ENCODE measurements at regions not wholly inside any gene's neighbourhood (a gene's known extent, or its start where the extent isn't known, plus 50 kb on each side); places are given as distances from the start of the nearest gene placed in this dataset.

DNA sequence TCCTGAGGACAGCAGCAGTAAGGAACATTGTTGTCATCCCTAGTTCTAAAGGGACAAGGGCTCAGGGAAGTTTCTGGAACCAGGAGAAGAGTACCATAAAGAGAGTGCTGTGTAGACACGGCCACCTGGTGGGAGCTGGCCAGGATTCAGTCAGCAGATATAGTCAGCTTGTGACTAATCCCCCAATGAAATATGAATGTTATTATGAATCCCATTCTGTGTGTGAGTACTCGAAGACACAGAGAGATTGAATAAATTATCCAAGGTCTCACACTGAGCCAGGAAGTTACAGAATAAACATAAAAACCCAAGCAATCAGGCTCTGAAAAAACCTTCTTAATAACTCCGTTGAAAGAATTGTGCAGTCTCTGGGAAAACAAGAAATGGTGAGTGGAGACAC lies 1359.5 kb downstream of the AACS start:
- no peak overlapping the region for H2BK20ac ChIP-seq (ENCODE audit: low read depth, low read length, poor library complexity, severe bottlenecking)
- DNase-seq = no peak

More for the DNA sequence above, 1359.5 kb downstream of the AACS start:
- Histone ChIP-seq H3K23ac (ENCODE audit: insufficient read length, low read depth, low read length) (no peak overlapping the region), H2BK15ac (ENCODE audit: low read depth, low read length) (no peak overlapping the region), H2AFZ (ENCODE audit: low read length) (no peak overlapping the region), H3K79me1 (ENCODE audit: insufficient read depth, low read depth, low read length, poor library complexity, severe bottlenecking) (no peaks in the 10 kb centered on the region), H4K91ac (ENCODE audit: insufficient read length, low read depth, low read length) (no peak overlapping the region), H3K18ac (ENCODE audit: insufficient read length, low read depth, low read length) (no peak overlapping the region), H2AK5ac (ENCODE audit: insufficient read length, low read length) (no peak overlapping the region), H4K8ac (replicated peaks; ENCODE audit: insufficient read length, low read depth, low read length) (no peak overlapping the region), H3K79me2 (ENCODE audit: insufficient read depth, low read length) (no peaks in the 10 kb centered on the region), H4K20me1 (ENCODE audit: control insufficient read depth, insufficient read depth, insufficient read length) (no peaks in the 10 kb centered on the region), H3K9me3 (ENCODE audit: control insufficient read depth, low read depth, low read length) (no peaks in the 10 kb centered on the region), H3K27ac (ENCODE audit: insufficient read length, low read depth, low read length) (no peak overlapping the region), H3K4ac (ENCODE audit: low read depth, low read length) (no peak overlapping the region), H3T11ph (ENCODE audit: low read length) (no peak overlapping the region), H3K14ac (ENCODE audit: insufficient read depth, low read length) (no peak overlapping the region), H3K56ac (ENCODE audit: insufficient read length, low read depth, low read length) (no peak overlapping the region), H3K23me2 (ENCODE audit: insufficient read length, low read depth, low read length, poor library complexity, severe bottlenecking) (no peaks in the 10 kb centered on the region), H3K4me1 (ENCODE audit: insufficient read depth, low read length) (no peaks in the 10 kb centered on the region), H3K27me3 (ENCODE audit: insufficient read depth, low read length) (no peaks in the 10 kb centered on the region), H2BK120ac (ENCODE audit: low read depth, low read length, poor library complexity, severe bottlenecking) (no peak overlapping the region), H3K9ac (ENCODE audit: extremely low read depth, insufficient read length, low read length) (no peak overlapping the region), H2BK5ac (ENCODE audit: insufficient read length, low read length) (no peak overlapping the region), H3K4me2 (ENCODE audit: insufficient read depth, insufficient read length, low read length) (no peak overlapping the region), H4K5ac (ENCODE audit: insufficient read length, low read depth, low read length) (no peak overlapping the region), H2BK12ac (ENCODE audit: insufficient read length, low read depth, low read length) (no peak overlapping the region)
- Mint-ChIP-seq H3K27ac (no peak overlapping the region), H3K4me3 (no peak overlapping the region), H3K9me3 (peaks cover 4 to 6% of the 10 kb centered on the region in 2 experiments; a peak in 4 of 5 replicates), H3K27me3 (ENCODE audit: low read depth) (no peaks in the 10 kb centered on the region), H3K36me3 (ENCODE audit: insufficient read depth in 1 of 3, low read depth in 3 of 3) (peaks cover 0 to 3% (median 0%) of the 10 kb centered on the region in 3 experiments; a peak in 4 of 7 replicates), H3K4me1 (no peaks in the 10 kb centered on the region; a peak in 1 of 4 replicates)
- no peak for TF ChIP-seq CTCF (conservative IDR thresholded peaks at IDR 0.05)
- WGBS (ENCODE audit: extremely low coverage, insufficient read length, low lambda C conversion rate) = no CpG with 5 or more reads among the region's 3 CpGs

All from H9 (cell line).